CD4-positive, alpha-beta T cell treated with Interleukin-4 for 1 hour (primary cell): ENCODE measurements at regions not wholly inside any gene's neighbourhood (a gene's known extent, or its start where the extent isn't known, plus 50 kb on each side); places are given as distances from the start of the nearest gene placed in this dataset.
"Not testable (repeated sequence)": the region's sequence is repeated elsewhere in the genome, so short reads cannot be mapped to it uniquely, and the experiment has no call there.

ENCODE experiments used
- DNase-seq, 2 donors: peaks; one replicate each; pipeline ENCODE4 v3.0.0-alpha.2; 2020 to 2022

- peak; percentile 47 to 84 for DNase-seq
These were observed 469.6 kb upstream of the DPPA4 start for GRCh38 chr3:109806929-109807328.

GRCh38 chr3:109809513-109809912 is 472.2 kb upstream of the DPPA4 start:
- DNase-seq: no peak

- DNase-seq: no peak
These were observed 480.7 kb upstream of the DPPA4 start for GRCh38 chr3:109818081-109818480.

GRCh38 chr3:109819734-109820133 is 482.4 kb upstream of the DPPA4 start:
- DNase-seq: no peak

- no peak for DNase-seq
These were observed 488.8 kb upstream of the DPPA4 start for GRCh38 chr3:109825971-109826810.

GRCh38 chr3:109831403-109831802 is 494.1 kb upstream of the DPPA4 start:
- no peak for DNase-seq

GRCh38 chr3:109835958-109836357 is 498.6 kb upstream of the DPPA4 start:
- no peak for DNase-seq

GRCh38 chr3:109851854-109852253 is 514.5 kb upstream of the DPPA4 start:
- peak in 1 of 2 donors; percentile 12 for DNase-seq

GRCh38 chr3:109852283-109852682 is 514.9 kb upstream of the DPPA4 start:
- DNase-seq: peak in 1 of 2 donors; percentile 4

- no peak for DNase-seq
These were observed 515.9 kb upstream of the DPPA4 start for GRCh38 chr3:109853077-109853731.

GRCh38 chr3:109863701-109864100 is 526.4 kb upstream of the DPPA4 start:
- DNase-seq: no peak

GRCh38 chr3:109864452-109864851 is 527.1 kb upstream of the DPPA4 start:
- DNase-seq: no peak

- DNase-seq: no peak
These were observed 532.2 kb upstream of the DPPA4 start for GRCh38 chr3:109869586-109869985.

GRCh38 chr3:109874896-109875708 is 537.8 kb upstream of the DPPA4 start:
- no peak for DNase-seq

- DNase-seq: not testable (repeated sequence)
These were observed 540.3 kb upstream of the DPPA4 start for GRCh38 chr3:109877616-109878015.

- DNase-seq: no peak
These were observed 544.8 kb upstream of the DPPA4 start for GRCh38 chr3:109882144-109882543.

GRCh38 chr3:109887293-109887692 is 549.9 kb upstream of the DPPA4 start:
- no peak for DNase-seq

- no peak for DNase-seq
These were observed 550.7 kb upstream of the DPPA4 start for GRCh38 chr3:109888026-109888425.

- no peak for DNase-seq
These were observed 560.4 kb upstream of the DPPA4 start for GRCh38 chr3:109897734-109898133.

GRCh38 chr3:109899925-109900324 is 562.6 kb upstream of the DPPA4 start:
- no peak for DNase-seq

- DNase-seq: no peak
These were observed 563.4 kb upstream of the DPPA4 start for GRCh38 chr3:109900783-109901182.

- no peak for DNase-seq
These were observed 565.2 kb upstream of the DPPA4 start for GRCh38 chr3:109902549-109902948.

GRCh38 chr3:109903100-109903499 is 565.8 kb upstream of the DPPA4 start:
- DNase-seq: no peak

- DNase-seq: no peak
These were observed 573.4 kb upstream of the DPPA4 start for GRCh38 chr3:109910772-109911171.
